H1 (cell line): ENCODE measurements at regions not wholly inside any gene's neighbourhood (a gene's known extent, or its start where the extent isn't known, plus 50 kb on each side); places are given as distances from the start of the nearest gene placed in this dataset.

Experiments
- ATF2 ChIP-seq: IDR thresholded peaks from 2 replicates; pipeline ENCODE4 v1.6.1; 2012; ENCODE audit warnings: low read length, inconsistent platforms
- BACH1 ChIP-seq: IDR thresholded peaks from 2 replicates; pipeline ENCODE4 v1.6.1; 2012; ENCODE audit warnings: low read length, improper control_type of control experiment
- BRCA1 ChIP-seq: IDR thresholded peaks from 2 replicates; pipeline ENCODE4 v1.6.1; 2012; ENCODE audit warnings: low read depth, low read length, improper control_type of control experiment
- CBX8 ChIP-seq: fragments of 300-800, 300-1000 bp; sonication (generic); IDR thresholded peaks from 2 replicates; pipeline ENCODE4 v1.7.1; 2016; ENCODE audit warnings: low read depth, low read length, borderline replicate concordance
- CREB1 ChIP-seq: IDR thresholded peaks from 2 replicates; pipeline ENCODE4 v1.6.1; 2012; ENCODE audit warnings: inconsistent platforms
- CTCF ChIP-seq, 3 experiments: IDR thresholded peaks; 1 replicate in 2 of 3; 2 replicates in 1 of 3; pipeline versions ENCODE4 v1.5.1 to v1.6.1; 2011; ENCODE audit warnings: low read length in 3 of 3, mild to moderate bottlenecking in 3 of 3, inconsistent platforms in 2 of 3, low read depth in 1 of 3, moderate library complexity in 1 of 3; ENCODE audit not compliant: insufficient read depth in 1 of 3; ENCODE audit errors: control extremely low read depth in 1 of 3
- EGR1 ChIP-seq: IDR thresholded peaks from 2 replicates; pipeline ENCODE4 v1.6.1; 2011; ENCODE audit warnings: low read depth, low read length, borderline replicate concordance
- EZH2 ChIP-seq: fragments of 200-600 bp; sonication (generic); IDR thresholded peaks from 2 replicates; pipeline ENCODE4 v1.7.1; 2012; ENCODE audit warnings: low read depth, mild to moderate bottlenecking, moderate library complexity, low read length, inconsistent platforms; ENCODE audit not compliant: severe bottlenecking
- GTF2F1 ChIP-seq: IDR thresholded peaks from 2 replicates; pipeline ENCODE4 v1.6.1; 2012; ENCODE audit warnings: low read depth, low read length, improper control_type of control experiment, borderline replicate concordance
- JUN ChIP-seq: IDR thresholded peaks from 2 replicates; pipeline ENCODE4 v1.6.1; 2011; ENCODE audit warnings: low read depth, mild to moderate bottlenecking, improper control_type of control experiment, low read length
- POLR2AphosphoS5 ChIP-seq: IDR thresholded peaks from 2 replicates; pipeline ENCODE4 v1.6.1; 2011; ENCODE audit warnings: low read depth, low read length
- RNF2 ChIP-seq: fragments of 200-900, 300-1000 bp; sonication (generic); IDR thresholded peaks from 2 replicates; pipeline ENCODE4 v1.7.1; 2016; ENCODE audit warnings: borderline replicate concordance, low read depth, mild to moderate bottlenecking, antibody characterized with exemption, low read length; ENCODE audit not compliant: poor library complexity, severe bottlenecking; ENCODE audit errors: missing control alignments
- TEAD4 ChIP-seq: IDR thresholded peaks from 2 replicates; pipeline ENCODE4 v1.6.1; 2012; ENCODE audit warnings: low read depth, low read length, inconsistent platforms, mixed read lengths
- USF2 ChIP-seq: IDR thresholded peaks from 2 replicates; pipeline ENCODE4 v1.6.1; 2011; ENCODE audit warnings: low read length, improper control_type of control experiment

GRCh38 chr14:101460986-101461750 lies 100.1 kb upstream of the DIO3 start:
- TF ChIP-seq GTF2F1 (no peak), JUN (no peak), EGR1 (no peak), ATF2 (no peak), BRCA1 (no peak), TEAD4 (no peak), CBX8 (no peak), BACH1 (no peak), CTCF (IDR thresholded peaks at IDR 0.05; ENCODE audit: control extremely low read depth in 1 of 3, insufficient read depth in 1 of 3, low read depth in 1 of 3, low read length in 3 of 3) (no peak), CREB1 (no peak), RNF2 (no peak), USF2 (no peak), POLR2AphosphoS5 (no peak), EZH2 (no peak)
